Occipital lobe (tissue), 1 donor: ENCODE measurements at regions not wholly inside any gene's neighbourhood (a gene's known extent, or its start where the extent isn't known, plus 50 kb on each side); places are given as distances from the start of the nearest gene placed in this dataset.
"Not testable (repeated sequence)": the region's sequence is repeated elsewhere in the genome, so short reads cannot be mapped to it uniquely, and the experiment has no call there.

Experiments
- DNase-seq: peaks from one replicate; lab custom pipeline; 2025; lab: John Stamatoyannopoulos, UW

DNA sequence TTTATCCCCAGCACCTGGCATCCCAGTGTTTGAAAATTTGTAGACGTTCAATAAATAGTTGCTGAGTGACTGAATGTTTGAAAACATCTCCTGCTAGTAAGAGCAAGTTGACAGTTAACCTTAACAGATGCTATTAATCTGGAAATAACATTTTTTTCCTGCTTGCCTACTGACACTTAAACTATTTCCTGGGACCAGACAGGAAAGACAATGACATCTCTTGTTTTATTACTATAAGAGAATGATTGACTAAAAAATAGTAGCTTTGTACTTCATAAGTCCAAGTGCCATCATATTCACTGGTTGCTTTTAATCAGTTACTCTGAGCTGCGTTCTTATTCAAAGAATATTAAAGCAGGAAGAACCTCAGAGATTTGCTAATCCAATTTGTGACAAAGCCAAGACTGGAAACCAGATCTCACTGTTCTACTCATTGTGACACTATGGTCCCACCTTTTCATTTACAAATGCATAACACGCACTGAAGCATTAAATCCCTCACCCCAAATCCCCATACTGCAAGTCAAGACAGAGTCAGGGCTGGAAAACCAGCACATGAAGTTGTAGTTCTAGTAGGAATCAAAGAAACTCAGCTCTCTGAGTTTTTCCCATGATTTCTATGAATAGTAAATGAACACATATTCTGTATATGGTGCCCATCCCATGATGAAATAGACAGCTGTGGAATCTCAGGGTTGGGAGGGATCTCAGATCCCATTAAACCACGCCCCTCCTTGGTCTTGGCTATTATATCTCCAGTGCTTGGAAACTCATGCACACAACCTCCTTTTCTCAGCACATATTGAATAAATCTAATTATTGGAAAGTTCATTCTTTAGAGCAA is 212.7 kb upstream of the P2RY1 start:
- DNase-seq: no peak

DNA sequence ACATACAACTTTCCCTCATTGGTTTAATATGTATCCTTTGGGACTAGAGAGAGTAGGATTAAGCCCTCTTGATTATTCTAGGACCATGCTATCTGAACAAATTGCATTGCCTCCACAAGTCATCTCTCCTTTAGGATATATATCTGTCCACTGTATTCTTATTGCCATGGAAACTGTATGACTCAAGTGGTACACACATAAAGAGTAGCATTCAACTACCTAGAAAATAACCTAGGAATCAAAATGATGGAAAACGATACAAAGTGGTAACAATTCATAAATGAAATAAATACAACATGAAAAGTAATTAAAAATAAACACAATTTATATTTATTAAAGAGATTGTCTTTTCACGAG is 212.1 kb upstream of the P2RY1 start:
- no peak for DNase-seq

DNA sequence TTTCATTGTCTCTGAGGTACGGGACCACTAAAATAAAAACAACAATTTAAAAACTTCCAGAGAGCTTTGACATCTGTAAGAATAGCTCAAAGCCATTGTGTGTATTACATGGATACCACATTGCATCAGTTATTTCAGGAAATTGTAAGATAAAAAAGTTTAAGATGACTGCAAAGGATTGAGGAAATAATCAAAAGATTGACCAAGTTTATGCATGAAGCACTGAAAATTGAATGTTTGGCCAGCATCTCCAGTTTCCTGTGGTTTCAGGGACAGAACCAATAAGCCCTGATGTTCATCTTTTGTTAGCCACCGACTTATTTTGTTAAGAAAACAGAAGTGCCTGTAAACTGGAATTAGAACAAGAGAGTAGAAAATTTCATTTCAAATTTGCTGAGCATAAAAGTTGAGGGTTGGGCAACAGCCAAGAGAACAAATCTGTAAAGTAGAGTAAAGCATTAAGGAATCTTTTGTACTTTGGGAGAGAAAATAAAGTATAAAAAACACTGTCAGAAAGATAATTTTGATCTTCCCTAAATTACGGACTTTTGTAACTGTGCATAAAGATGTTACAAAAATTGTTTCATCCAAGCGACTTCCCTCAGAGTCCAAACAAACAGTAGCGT is 211.5 kb upstream of the P2RY1 start:
- no peak for DNase-seq

DNA sequence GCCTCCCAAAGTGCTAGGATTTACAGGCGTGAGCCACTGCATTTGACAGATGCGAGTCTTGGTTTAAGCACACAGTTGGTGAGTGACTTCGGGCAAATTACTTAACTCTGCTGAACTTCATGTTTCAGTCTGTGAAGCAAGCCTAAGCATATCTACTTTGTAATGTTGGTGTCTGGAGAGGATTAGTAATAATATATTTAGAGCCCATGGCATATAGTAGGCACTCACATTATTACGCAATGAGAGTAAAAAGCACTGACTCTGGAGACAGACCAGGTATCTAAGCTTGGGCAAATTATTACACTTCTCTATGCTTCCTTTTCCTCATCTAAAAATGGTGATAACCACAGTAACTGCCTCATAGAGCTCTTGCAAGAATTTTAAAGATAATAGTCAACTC is 208.7 kb upstream of the P2RY1 start:
- DNase-seq: no peak

DNA sequence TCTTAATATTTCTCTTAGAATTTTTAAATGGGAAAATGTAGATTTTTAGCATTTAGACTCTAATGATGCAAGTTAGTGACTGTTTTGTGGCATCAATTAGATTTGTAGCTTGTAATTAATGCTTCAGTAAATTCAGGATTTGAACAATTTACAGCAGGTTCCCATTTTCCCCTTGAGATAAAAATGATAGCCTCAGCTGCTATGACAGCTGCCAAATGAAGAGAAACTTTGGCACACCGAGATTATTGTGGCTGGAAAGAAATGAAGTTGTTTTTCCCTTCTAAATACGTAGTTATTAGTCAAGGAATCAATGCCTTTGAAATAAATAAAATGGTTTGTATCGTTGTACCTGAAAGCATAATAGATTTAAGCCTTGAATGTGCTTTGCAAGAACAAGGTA is 206.4 kb upstream of the P2RY1 start:
- DNase-seq: no peak

DNA sequence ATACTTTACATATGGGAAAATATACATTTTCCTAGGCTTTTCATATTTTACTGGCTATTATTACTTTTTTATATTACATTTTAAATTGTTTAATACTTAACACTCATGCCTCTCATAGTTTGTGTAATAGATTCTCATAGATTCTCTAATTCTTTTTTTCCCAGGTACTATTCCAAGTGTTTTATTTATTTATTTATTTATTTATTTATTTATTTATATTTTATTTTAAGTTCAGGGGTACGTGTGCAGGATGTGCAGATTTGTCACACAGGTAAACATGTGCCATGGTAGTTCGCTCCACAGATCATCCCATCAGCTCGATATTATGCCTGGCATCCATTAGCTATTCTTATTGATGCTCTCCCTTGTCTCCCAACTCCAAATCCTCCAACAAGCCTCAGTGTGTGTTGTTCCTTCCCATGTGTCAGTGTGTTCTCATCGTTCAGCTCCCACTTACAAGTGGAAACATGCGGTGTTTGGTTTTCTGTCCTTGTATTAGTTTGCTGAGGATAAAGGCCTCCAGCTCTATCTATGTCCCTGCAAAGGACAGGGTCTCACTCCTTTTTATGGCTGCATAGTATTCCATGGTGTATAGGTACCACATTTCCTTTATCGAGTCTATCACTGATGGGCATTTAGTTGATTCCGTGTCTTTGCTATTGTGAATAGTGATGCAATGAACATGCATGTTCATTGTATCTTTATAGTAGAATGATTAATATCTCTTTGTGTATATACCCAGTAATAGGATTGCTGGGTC is 205.4 kb upstream of the P2RY1 start:
- DNase-seq: no peak

DNA sequence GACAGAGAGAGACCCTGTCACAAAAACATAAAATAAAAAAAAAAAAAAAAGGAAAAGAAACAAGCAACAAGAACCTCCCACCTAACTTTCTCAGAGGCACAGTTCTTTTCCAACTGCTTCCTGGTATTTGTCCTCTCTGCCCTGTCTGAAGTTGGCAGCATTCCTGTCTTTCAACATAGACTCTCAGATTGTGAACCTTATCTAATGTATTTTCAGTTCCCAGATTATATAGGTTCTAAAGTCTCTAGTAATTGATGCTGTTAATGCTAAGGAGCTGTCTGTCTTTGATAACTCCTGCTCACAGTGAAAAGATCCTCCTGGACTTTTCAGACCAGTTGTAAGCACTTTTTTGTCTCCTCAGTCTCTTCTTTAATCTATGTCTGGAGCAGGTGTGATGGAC is 199.5 kb upstream of the P2RY1 start:
- DNase-seq: no peak

DNA sequence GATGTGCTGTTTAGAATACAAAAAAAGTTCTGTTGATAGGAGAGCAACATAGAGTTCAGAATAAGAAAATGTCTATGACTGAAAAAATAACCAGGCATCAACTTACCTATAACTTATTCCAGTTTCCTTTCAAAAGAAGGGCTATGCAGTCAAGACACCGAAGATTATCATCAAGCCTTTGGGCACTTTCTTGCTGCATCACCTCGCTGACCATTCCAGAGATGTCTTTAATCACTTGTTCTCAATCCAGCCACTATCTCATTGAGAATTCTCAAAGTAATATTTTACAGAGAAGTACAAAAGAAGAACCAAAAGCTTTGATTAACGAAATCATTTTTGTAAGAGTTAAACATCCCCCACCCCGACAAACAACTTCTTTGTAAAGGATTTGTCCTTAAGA is 198.3 kb upstream of the P2RY1 start:
- DNase-seq: no peak

DNA sequence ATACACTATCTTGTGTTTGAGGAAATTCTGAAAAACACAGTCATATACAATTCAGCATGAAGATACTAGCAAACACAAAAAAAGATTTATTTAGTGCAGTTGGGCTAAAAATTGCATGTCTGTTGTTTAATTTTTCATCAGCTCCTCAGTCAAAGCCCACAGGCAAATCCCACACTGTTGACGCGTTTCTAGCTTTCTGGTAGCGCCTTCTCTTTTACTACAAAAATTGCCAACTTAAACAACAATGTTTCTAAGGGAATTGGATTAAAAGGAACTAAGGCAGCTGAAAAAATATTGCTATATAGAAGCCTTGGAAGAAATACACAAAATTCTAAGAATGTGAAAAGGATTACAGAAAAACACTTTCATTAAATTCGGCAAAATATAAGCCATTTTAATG is 196.7 kb upstream of the P2RY1 start:
- DNase-seq: no peak

DNA sequence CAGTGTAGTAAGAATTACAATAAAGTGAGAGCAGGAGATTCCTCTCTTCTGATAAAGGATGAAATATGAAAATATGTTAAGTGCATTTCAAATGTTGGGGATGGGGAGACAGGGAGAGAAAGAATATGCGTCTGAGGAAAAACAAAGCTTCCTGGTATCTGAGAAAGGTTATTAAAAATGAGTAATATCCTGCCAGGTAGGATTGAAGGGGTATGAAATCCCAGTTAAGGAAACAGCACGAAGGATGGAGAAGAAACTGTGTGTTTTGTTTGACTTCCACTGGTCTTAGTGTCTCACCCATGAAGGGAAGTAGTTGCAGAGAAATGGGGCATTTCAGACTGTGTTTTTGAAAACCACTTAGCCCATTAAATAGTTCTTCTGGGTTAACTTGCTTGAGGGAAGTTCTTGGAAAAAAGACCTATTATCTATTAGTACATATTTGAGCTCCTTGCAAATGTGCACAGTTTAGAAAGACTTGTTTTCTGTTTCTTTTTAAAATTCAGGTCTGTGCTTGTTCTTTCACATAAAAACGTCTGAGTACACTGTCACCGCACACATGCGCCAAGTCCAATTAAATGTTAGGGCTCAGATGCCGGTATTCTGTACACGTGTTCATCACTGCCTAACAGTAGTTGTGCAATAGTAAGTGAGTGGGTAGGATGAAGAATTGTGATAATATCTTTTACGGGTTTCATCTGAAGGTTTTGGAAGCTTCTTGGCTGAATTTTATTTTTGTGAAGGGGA is 196.1 kb upstream of the P2RY1 start:
- peak; percentile 43 for DNase-seq

DNA sequence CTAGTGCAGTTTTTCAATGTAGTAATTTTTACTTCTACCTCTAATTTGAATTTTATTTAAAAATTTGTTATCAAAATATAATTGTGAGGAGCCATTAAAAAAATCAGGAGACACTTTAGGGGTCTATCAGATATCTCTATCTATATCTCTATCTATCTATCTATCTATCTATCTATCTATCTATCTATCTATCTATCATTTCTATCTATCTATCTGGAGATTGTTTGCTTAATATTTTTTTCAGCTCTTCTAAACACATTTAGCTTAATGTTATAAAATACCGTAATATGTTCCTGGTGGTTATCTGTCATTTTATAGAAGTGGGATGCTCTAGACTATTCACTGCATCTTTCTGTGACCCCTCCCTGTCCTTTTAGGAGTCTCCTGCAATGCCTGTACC is 193.7 kb upstream of the P2RY1 start:
- no peak for DNase-seq

DNA sequence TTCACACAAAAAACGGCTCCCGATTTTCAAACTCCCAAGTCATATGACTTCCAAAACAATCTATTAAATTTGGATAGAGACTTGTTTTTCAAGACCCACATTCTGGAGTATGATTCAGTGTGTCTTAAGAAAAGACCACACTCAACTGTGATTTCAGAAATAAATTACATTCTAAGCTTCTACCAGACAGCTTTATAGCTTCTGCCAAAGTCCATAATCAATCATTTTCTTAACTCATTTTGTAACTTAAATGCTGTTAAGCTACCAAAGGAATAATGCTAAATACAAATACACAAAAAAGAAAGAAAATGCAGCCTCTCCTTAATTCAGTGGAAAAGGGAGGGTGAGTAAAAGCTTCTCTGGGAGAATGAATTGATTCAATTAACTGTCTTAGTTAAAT is 192.3 kb upstream of the P2RY1 start:
- DNase-seq: no peak

DNA sequence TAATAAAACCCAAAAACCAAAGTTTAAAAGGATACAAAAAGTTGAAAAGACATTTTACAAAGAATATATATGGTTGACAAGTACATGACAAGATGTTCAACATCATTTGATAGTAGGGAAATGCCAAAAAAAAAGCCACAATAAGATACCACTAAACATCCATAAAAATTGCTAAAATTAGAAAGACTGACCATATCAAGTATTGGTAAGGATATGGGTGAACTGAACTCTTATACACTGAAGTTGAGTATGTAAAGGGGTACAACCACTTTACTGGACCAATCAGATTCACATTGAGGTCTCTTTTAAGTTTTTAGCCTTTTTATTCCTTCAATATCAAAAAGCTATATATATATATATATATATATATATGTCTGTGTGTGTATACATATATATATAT is 190.5 kb upstream of the P2RY1 start:
- DNase-seq: no peak

DNA sequence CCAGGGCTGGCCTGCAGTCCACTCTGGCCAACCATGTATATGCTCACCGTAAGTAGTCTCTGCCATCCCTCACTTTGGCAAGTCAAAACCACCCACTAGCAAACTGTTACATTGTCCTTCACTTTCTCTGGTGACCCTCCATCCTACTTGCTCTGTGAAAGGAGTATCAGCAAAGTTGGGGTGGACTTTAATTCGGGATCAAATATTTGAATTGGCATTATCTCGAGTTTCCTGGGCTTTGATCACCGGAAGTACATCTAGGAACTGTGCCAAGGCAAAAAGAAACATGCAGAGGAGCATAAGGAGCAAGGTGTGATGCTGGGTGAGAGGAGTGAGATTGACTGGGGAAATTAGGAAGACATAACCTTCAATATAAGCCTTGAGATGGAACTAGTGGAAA is 188.9 kb upstream of the P2RY1 start:
- no peak for DNase-seq

DNA sequence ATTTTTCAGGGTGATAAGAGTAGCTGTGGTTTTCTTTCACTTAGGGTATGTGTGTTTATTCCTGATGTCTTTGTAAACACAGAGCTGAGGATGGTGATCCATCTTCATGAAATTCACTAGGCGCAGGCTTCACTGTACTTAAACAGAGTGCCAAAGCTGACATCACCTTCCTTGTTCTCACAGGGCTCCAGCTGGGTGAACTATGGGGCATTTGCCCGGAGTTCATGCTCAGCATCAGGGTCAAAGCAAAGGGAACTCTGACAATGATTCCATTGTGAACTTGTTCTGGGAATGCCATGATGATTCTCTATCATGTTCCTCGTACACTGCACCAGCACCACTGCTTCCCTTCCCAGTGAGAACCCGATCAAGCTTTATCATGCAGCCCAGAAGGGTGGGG is 184.8 kb upstream of the P2RY1 start:
- peak; percentile 73 for DNase-seq

DNA sequence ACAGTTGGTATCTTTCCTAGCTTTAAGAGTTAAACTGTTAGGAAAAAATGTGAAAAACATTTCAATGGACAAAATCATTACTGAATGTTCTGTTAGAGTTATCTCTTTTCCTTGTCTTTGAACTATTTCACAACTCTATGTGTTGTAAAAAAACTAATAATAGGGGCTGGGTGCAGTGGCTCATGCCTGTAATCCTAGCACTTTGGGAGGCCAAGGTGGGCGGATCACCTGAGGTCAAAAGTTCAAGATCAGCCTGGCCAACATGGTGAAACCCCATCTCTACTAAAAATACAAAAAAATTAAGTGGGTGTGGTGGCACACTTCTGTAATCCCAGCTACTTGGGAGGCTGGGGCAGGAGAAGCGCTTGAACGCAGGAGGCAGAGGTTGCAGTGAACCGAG is 184.0 kb upstream of the P2RY1 start:
- DNase-seq: not testable (repeated sequence)

DNA sequence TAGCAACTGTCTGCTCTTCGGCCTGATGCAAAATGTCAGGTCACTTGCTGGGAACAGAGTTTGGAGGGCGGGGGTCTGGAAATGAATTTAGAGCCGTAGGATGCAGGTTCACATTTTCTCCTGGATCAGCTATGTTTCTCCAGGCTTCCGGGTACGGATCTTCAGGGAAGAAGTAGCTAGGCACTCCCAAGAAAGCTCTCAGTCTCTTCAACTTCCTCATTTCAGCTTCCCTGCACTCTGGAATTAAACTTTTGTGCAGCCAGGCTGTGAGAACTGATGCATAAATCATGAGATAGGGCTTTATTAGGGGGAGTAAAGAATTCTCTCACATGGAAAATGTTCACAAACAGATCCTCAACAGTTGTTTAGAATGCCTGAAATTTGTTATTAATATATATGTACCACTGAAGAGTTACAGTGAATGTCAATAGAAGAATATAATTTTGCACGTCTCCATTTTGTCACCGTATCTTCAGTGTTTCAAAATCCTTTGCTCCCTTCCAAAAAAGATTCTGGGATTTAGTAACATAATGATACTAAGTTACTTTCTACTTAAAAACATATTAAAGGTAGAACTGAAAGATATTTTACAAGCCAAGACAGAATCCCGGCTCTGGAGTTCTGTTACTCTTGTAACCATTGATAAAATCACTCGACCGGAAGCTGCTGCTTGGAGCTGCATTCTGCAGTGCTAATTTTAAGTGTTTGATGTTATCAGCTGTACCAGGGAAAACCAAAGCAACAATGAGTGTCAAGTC is 178.5 kb upstream of the P2RY1 start:
- no peak for DNase-seq

DNA sequence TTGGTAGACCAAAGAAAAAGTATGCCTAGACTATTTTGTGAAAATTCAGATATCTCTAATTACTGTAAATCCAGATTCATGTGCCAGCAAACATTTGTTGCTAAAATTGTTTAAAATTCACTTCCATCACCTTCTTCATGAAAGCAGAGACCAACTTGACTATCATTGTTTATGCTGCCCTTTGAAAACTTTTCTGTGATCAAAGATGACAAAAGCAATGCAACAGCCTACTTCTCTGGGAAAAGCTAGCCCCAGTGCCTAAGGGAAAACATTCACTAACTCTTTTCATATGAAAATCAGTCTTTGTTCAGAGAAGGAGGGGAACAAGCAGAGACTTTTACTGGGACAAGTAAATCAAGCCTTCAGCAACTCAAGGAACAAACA is 178.0 kb upstream of the P2RY1 start:
- DNase-seq: no peak

DNA sequence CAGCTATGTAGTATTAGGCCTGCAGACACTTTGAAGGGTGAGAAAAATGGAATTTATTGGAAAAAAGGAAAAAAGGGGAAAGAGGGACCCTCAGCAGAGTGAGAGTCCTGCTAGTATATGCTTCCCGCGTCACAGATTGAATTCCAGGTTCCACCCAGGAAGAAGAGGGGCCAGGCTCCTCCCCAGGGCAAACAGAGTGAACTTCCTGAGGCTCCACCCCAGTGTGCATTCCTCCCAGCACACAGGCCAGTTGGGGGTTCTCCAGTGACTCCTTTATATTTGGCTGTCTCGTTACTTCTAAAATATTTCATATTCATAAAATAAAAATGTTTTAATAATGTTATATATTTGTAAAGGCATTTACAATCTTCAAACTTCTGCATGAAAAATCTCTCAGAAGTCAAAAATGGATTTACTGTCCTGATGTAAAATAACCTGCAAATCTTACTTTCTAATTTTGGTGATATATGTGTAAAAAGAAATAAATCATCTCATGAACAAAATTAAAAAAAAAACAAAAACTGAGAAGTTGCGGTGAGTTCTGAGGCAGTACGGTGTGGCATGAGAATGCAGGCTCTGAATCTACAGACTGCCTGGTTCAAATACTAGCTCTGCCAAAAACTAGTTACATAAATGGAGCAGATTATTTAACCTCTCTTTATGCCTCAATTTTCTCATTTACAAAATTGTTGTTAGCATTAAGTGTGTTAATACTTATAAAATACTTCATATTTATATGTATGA is 175.8 kb upstream of the P2RY1 start:
- DNase-seq: no peak

DNA sequence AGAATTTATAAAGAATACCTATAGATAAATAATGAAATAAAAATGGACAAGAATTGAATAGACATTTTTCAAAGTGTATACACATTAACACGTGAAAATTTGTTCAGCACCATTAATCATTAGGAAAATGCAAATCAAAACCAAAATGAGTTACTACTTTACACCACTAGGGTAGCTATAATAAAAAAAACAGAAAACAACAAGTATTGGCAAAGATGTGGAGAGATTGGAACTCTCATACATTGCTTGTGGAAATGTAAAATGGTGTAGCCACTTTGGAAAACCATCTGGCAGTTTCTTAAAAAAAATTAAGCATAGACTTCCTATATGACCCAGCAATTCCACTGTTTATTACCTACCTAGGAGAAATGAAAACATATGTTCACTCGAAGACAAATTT is 172.8 kb upstream of the P2RY1 start:
- DNase-seq: no peak

DNA sequence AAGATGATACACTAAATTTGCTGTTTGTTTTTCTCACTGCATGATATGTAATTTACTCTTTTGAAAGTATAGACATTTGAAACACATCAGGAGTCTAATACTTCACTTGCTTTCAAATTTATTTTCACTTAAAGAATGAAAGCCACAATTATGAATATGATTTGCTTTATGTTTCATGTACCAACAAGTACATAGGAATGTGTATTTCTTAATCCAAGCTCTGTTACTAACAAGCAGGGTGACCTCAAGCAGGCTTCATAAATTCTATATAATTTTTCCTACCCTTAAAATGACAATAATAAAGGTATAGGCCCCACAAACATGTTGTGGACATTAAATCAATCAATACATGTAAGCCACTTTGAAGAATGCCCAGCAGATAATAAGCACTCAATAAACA is 170.2 kb upstream of the P2RY1 start:
- no peak for DNase-seq
